ENCODE measurements at regions not wholly inside any gene's neighbourhood (a gene's known extent, or its start where the extent isn't known, plus 50 kb on each side); places are given as distances from the start of the nearest gene placed in this dataset.

DNA sequence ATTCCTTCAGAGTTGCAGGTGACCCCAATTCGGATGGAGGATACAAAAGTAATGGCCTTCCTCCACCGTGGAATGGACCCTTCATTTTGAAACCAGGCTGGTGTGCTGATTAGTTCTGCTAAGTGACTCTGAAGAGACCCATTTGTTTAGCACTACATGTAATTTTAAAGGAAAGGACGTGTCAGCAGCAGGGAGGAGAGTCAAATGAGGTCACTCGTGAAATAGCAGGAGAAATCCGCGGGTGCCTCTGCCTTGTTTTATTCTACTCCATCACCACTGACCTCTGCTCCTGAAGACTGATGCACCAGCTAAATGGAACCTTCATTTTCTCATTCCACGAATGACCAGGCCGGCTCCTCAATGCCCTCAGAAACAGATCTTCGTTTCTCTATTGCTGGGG is 589.2 kb downstream of the CDH11 start:
- TF ChIP-seq, protein P1, sequence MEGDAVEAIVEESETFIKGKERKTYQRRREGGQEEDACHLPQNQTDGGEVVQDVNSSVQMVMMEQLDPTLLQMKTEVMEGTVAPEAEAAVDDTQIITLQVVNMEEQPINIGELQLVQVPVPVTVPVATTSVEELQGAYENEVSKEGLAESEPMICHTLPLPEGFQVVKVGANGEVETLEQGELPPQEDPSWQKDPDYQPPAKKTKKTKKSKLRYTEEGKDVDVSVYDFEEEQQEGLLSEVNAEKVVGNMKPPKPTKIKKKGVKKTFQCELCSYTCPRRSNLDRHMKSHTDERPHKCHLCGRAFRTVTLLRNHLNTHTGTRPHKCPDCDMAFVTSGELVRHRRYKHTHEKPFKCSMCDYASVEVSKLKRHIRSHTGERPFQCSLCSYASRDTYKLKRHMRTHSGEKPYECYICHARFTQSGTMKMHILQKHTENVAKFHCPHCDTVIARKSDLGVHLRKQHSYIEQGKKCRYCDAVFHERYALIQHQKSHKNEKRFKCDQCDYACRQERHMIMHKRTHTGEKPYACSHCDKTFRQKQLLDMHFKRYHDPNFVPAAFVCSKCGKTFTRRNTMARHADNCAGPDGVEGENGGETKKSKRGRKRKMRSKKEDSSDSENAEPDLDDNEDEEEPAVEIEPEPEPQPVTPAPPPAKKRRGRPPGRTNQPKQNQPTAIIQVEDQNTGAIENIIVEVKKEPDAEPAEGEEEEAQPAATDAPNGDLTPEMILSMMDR (IDR thresholded peaks at IDR 0.05) = no peak
- TF ChIP-seq POLR2A (IDR thresholded peaks at IDR 0.05) = no peak
